ENCODE measurements at regions not wholly inside any gene's neighbourhood (a gene's known extent, or its start where the extent isn't known, plus 50 kb on each side); places are given as distances from the start of the nearest gene placed in this dataset.

- no peak overlapping the region for H3K4me3 ChIP-seq (replicated peaks; ENCODE audit: low read depth, low read length)
- no peak for DNase-seq (ENCODE audit: low read depth)
- TF ChIP-seq, protein P1, sequence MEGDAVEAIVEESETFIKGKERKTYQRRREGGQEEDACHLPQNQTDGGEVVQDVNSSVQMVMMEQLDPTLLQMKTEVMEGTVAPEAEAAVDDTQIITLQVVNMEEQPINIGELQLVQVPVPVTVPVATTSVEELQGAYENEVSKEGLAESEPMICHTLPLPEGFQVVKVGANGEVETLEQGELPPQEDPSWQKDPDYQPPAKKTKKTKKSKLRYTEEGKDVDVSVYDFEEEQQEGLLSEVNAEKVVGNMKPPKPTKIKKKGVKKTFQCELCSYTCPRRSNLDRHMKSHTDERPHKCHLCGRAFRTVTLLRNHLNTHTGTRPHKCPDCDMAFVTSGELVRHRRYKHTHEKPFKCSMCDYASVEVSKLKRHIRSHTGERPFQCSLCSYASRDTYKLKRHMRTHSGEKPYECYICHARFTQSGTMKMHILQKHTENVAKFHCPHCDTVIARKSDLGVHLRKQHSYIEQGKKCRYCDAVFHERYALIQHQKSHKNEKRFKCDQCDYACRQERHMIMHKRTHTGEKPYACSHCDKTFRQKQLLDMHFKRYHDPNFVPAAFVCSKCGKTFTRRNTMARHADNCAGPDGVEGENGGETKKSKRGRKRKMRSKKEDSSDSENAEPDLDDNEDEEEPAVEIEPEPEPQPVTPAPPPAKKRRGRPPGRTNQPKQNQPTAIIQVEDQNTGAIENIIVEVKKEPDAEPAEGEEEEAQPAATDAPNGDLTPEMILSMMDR (IDR thresholded peaks at IDR 0.05; ENCODE audit: low read length, missing control alignments): no peak
Observed at GRCh38 chr13:24104723-24105122, 55.8 kb upstream of the SPATA13 start.

- DNase-seq (ENCODE audit: low read depth): no peak
- TF ChIP-seq, protein P1 (IDR thresholded peaks at IDR 0.05; ENCODE audit: low read length, missing control alignments): no peak
Observed at GRCh38 chr13:24106429-24106828, 54.1 kb upstream of the SPATA13 start.

DNA sequence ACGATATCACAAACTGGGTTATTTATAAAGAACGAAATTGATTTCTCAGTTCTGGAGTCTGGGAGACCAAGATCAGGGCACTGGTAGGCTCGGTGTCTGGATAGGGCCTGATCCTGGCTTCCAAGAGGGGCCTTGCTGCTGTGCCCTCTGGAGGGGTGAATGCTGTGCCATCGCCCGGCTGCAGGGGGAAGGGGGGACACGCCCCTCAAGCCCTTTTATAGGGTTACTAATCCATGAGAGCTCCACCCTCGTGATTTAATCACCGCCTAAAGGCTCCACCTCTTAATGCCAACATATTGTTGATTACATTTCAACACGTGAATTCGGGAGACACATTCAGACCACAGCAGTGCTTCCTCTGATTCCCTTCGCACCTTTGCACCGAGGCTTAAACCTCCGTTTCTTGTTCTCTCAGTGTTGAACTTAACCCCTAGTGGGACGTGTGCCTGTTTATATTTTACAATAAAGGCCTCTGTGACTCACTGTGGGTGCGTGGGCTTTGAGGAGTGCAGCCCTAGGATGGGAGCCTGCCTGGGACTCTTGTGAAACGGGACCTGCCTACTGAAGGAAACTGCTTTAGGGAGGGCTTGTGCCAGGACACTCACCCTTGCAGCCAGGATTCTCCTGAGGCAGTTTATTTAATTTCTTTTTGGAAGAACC, 52.4 kb upstream of the SPATA13 start:
- TF ChIP-seq, protein P1 (IDR thresholded peaks at IDR 0.05; ENCODE audit: low read length, missing control alignments): no peak
- DNase-seq (ENCODE audit: low read depth): no peak

More at GRCh38 chr13:24106429-24106828, 54.1 kb upstream of the SPATA13 start:
- no peak overlapping the region for H3K4me3 ChIP-seq (replicated peaks; ENCODE audit: low read depth, low read length)

DNA sequence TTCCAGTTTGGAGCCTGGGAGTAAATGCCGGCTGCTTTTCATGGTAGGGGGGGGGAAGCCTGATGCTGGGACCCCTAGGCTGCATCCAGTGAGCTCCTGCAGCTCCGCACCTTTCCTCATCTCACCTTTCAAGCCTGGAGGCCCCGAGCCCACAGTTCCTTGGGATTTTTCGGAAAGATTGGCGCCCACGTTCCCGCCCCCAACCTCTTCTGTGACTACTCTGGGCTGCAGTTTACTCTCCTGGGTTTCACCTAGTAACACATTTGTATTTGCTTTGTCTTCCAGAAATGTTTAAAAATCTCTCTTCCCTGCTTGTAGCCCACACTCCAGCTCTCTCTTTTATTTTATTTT, 51.9 kb upstream of the SPATA13 start:
- no peak for DNase-seq (ENCODE audit: low read depth)
- no peak overlapping the region for H3K4me3 ChIP-seq (replicated peaks; ENCODE audit: low read depth, low read length)
- TF ChIP-seq, protein P1 (IDR thresholded peaks at IDR 0.05; ENCODE audit: low read length, missing control alignments): no peak

More for the DNA sequence above, 52.4 kb upstream of the SPATA13 start:
- H3K4me3 ChIP-seq (replicated peaks; ENCODE audit: low read depth, low read length): no peak overlapping the region

DNA sequence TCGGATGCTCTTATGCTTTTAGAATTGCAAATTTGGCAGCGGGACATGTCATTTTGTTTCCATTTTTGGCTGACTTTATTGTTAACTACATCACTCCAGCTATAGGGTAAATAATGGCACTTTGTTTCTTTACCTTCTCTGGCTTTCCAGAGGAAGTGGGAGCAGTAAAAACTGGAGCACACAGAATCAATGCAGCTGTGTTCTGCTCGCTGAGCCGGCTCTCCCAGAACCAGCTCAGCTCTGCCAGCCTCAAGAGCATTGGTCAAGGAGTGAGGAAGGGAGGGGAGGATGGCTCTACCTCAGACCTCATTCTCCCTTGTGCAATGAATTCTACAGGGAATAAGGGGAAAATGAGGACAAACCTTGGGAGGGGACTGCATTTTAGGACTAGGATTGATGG, 50.5 kb upstream of the SPATA13 start:
- no peak for DNase-seq (ENCODE audit: low read depth)
- no peak overlapping the region for H3K4me3 ChIP-seq (replicated peaks; ENCODE audit: low read depth, low read length)
- TF ChIP-seq, protein P1 (IDR thresholded peaks at IDR 0.05; ENCODE audit: low read length, missing control alignments): no peak
